ENCODE measurements at regions not wholly inside any gene's neighbourhood (a gene's known extent, or its start where the extent isn't known, plus 50 kb on each side); places are given as distances from the start of the nearest gene placed in this dataset.

- no peaks in the 10 kb centered on the region for H3F3A ChIP-seq (ENCODE audit: insufficient read depth, low read length, poor library complexity, severe bottlenecking)
- TF ChIP-seq POLR2AphosphoS5 (IDR thresholded peaks at IDR 0.05) (no peak), EP300 (conservative IDR thresholded peaks at IDR 0.05; ENCODE audit: poor library complexity, severe bottlenecking) (no peak)
- no peak overlapping the region for H3K4me2 ChIP-seq (ENCODE audit: low read length)
- no peaks in the 10 kb centered on the region for H3K27me3 ChIP-seq (ENCODE audit: insufficient read depth, low read depth, low read length)
- H4K20me1 ChIP-seq (ENCODE audit: insufficient read depth) = no peaks in the 10 kb centered on the region
- H3K79me2 ChIP-seq (replicated peaks; ENCODE audit: insufficient read depth, low read length) = no peaks in the 10 kb centered on the region
- H2AFZ ChIP-seq (ENCODE audit: low read depth, low read length) = no peak overlapping the region
- no peak overlapping the region for H3K27ac ChIP-seq (ENCODE audit: low read length)
- no peaks in the 10 kb centered on the region for H3K36me3 ChIP-seq (ENCODE audit: insufficient read depth, low read length)
- H3K4me3 ChIP-seq (ENCODE audit: low read length) = no peak overlapping the region
- no peak overlapping the region for H3K9ac ChIP-seq (ENCODE audit: low read length)
- H3K9me3 ChIP-seq (ENCODE audit: low read length) = no peaks in the 10 kb centered on the region
- no peaks in the 10 kb centered on the region for H3K9me2 ChIP-seq (ENCODE audit: insufficient read depth, low read length)
Observed at GRCh38 chr15:77697893-77698292, 65.2 kb upstream of the LINGO1 start.

DNA sequence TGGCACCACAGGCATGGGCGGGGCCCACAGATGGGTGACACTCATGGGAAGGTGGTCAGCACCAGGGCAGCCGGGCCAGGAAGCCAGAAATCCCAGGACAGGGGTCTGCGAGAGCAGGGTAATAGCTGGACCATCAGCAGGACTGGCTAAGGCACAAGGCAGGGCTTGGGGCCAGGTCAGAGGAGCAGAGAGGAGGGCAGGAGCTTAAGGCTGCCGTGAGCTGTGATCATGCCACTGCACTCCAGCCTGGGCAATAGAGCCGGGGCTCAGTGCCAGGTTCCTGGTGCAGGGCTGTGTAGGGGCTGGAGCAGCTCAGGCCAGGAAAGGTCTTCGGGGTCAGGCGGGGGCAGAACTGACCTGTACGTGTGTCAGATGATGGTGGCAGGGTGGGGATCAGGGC, 64.2 kb upstream of the LINGO1 start:
- no peaks in the 10 kb centered on the region for H3K27me3 ChIP-seq (ENCODE audit: insufficient read depth, low read depth, low read length)
- no peaks in the 10 kb centered on the region for H3K36me3 ChIP-seq (ENCODE audit: insufficient read depth, low read length)
- TF ChIP-seq SMC3 (conservative IDR thresholded peaks at IDR 0.05; ENCODE audit: poor library complexity) = no peak
- TF ChIP-seq POLR2AphosphoS5 (IDR thresholded peaks at IDR 0.05) = no peak
- TF ChIP-seq, protein P1, sequence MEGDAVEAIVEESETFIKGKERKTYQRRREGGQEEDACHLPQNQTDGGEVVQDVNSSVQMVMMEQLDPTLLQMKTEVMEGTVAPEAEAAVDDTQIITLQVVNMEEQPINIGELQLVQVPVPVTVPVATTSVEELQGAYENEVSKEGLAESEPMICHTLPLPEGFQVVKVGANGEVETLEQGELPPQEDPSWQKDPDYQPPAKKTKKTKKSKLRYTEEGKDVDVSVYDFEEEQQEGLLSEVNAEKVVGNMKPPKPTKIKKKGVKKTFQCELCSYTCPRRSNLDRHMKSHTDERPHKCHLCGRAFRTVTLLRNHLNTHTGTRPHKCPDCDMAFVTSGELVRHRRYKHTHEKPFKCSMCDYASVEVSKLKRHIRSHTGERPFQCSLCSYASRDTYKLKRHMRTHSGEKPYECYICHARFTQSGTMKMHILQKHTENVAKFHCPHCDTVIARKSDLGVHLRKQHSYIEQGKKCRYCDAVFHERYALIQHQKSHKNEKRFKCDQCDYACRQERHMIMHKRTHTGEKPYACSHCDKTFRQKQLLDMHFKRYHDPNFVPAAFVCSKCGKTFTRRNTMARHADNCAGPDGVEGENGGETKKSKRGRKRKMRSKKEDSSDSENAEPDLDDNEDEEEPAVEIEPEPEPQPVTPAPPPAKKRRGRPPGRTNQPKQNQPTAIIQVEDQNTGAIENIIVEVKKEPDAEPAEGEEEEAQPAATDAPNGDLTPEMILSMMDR (IDR thresholded peaks at IDR 0.05; ENCODE audit: poor library complexity, severe bottlenecking) = no peak
- no peak for TF ChIP-seq EZH2 (IDR thresholded peaks at IDR 0.05; ENCODE audit: borderline replicate concordance, insufficient read depth, low read length, poor library complexity, severe bottlenecking)
- TF ChIP-seq TAF1 (IDR thresholded peaks at IDR 0.05; ENCODE audit: low read depth) = no peak
- TF ChIP-seq, protein P2, sequence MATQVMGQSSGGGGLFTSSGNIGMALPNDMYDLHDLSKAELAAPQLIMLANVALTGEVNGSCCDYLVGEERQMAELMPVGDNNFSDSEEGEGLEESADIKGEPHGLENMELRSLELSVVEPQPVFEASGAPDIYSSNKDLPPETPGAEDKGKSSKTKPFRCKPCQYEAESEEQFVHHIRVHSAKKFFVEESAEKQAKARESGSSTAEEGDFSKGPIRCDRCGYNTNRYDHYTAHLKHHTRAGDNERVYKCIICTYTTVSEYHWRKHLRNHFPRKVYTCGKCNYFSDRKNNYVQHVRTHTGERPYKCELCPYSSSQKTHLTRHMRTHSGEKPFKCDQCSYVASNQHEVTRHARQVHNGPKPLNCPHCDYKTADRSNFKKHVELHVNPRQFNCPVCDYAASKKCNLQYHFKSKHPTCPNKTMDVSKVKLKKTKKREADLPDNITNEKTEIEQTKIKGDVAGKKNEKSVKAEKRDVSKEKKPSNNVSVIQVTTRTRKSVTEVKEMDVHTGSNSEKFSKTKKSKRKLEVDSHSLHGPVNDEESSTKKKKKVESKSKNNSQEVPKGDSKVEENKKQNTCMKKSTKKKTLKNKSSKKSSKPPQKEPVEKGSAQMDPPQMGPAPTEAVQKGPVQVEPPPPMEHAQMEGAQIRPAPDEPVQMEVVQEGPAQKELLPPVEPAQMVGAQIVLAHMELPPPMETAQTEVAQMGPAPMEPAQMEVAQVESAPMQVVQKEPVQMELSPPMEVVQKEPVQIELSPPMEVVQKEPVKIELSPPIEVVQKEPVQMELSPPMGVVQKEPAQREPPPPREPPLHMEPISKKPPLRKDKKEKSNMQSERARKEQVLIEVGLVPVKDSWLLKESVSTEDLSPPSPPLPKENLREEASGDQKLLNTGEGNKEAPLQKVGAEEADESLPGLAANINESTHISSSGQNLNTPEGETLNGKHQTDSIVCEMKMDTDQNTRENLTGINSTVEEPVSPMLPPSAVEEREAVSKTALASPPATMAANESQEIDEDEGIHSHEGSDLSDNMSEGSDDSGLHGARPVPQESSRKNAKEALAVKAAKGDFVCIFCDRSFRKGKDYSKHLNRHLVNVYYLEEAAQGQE (IDR thresholded peaks at IDR 0.05; ENCODE audit: borderline replicate concordance) = no peak
- no peak for TF ChIP-seq MXI1 (conservative IDR thresholded peaks at IDR 0.05; ENCODE audit: poor library complexity, severe bottlenecking)
- no peak for TF ChIP-seq EP300 (conservative IDR thresholded peaks at IDR 0.05; ENCODE audit: poor library complexity, severe bottlenecking)
- no peak for TF ChIP-seq RAD21 (conservative IDR thresholded peaks at IDR 0.05)
- no peaks in the 10 kb centered on the region for H3F3A ChIP-seq (ENCODE audit: insufficient read depth, low read length, poor library complexity, severe bottlenecking)
- H3K79me2 ChIP-seq (replicated peaks; ENCODE audit: insufficient read depth, low read length) = no peaks in the 10 kb centered on the region
- H3K9ac ChIP-seq (ENCODE audit: low read length) = no peak overlapping the region
- H3K9me3 ChIP-seq (ENCODE audit: low read length) = no peaks in the 10 kb centered on the region
- no peaks in the 10 kb centered on the region for H3K9me2 ChIP-seq (ENCODE audit: insufficient read depth, low read length)
- H3K4me2 ChIP-seq (ENCODE audit: low read length) = no peak overlapping the region
- no peak overlapping the region for H3K4me3 ChIP-seq (ENCODE audit: low read length)
- no peak overlapping the region for H3K27ac ChIP-seq (ENCODE audit: low read length)
- no peak overlapping the region for H2AFZ ChIP-seq (ENCODE audit: low read depth, low read length)
- no peaks in the 10 kb centered on the region for H4K20me1 ChIP-seq (ENCODE audit: insufficient read depth)

Data from neural cell (in vitro differentiated cells).